K562 (cell line): ENCODE measurements at regions not wholly inside any gene's neighbourhood (a gene's known extent, or its start where the extent isn't known, plus 50 kb on each side); places are given as distances from the start of the nearest gene placed in this dataset.

ENCODE experiments used
- ATF7 ChIP-seq: fragments of 450-650 bp; IDR thresholded peaks from 2 replicates; pipeline ENCODE4 v1.7.1; 2014; ENCODE audit warnings: mild to moderate bottlenecking, moderate library complexity
- CEBPB ChIP-seq: fragments of 450-650 bp; IDR thresholded peaks from 2 replicates; pipeline ENCODE4 v1.6.1; 2016; ENCODE audit warnings: missing genetic modification characterization, missing compliant biosample characterization
- NFYB ChIP-seq: IDR thresholded peaks from 2 replicates; pipeline ENCODE4 v1.6.1; 2011; ENCODE audit warnings: mild to moderate bottlenecking, moderate library complexity; ENCODE audit not compliant: insufficient read length; ENCODE audit errors: extremely low read depth
- POLR2AphosphoS5 ChIP-seq: IDR thresholded peaks from 2 replicates; pipeline ENCODE4 v1.6.1; 2011; ENCODE audit warnings: mild to moderate bottlenecking, low read depth, low read length, moderate library complexity; ENCODE audit not compliant: control insufficient read depth, insufficient read depth
- SRSF1 ChIP-seq: fragments of 200-400 bp; formaldehyde crosslinking; IDR thresholded peaks from 2 replicates; pipeline ENCODE4 v1.6.1; 2017; ENCODE audit warnings: mild to moderate bottlenecking, low read depth, low read length, moderate library complexity
- ZFP36 ChIP-seq: fragments of 150-350 bp; IDR thresholded peaks from 2 replicates; pipeline ENCODE4 v1.6.1; 2018; ENCODE audit warnings: low read length, low read depth; ENCODE audit not compliant: partially characterized antibody
- ZNF764 ChIP-seq: fragments of 250-450 bp; sonication (Bioruptor Pico); IDR thresholded peaks from 2 replicates; pipeline ENCODE4 v1.4.0; 2020; ENCODE audit warnings: low read depth, mild to moderate bottlenecking, moderate library complexity
- TF ChIP-seq, protein P1 (sequence below), 2 experiments: fragments of 450-650 bp in 1 of 2; sonication (generic) in 1 of 2; formaldehyde crosslinking in 1 of 2; IDR thresholded peaks in 1 of 2; conservative IDR thresholded peaks in 1 of 2; 2 replicates each; pipeline versions ENCODE4 v1.6.1 to v1.8.1; 2016 to 2023; ENCODE audit warnings: mild to moderate bottlenecking in 2 of 2, moderate library complexity in 2 of 2, inconsistent platforms in 1 of 2, missing genetic modification reagents in 1 of 2
- TF ChIP-seq, protein P2 (sequence below), 3 experiments: IDR thresholded peaks in 2 of 3; conservative IDR thresholded peaks in 1 of 3; 2 replicates each; pipeline ENCODE4 v1.5.1; 2011 to 2012; ENCODE audit warnings: low read length in 3 of 3, mild to moderate bottlenecking in 3 of 3, control low read depth in 2 of 3, improper control_type of control experiment in 1 of 3, inconsistent platforms in 1 of 3, low read depth in 1 of 3, mixed read lengths in 1 of 3, moderate library complexity in 1 of 3; ENCODE audit not compliant: insufficient read depth in 2 of 3

- TF ChIP-seq POLR2AphosphoS5 (no peak), CEBPB (no peak), NFYB (no peak), ZNF764 (no peak), ZFP36 (no peak), ATF7 (no peak), SRSF1 (no peak)
- TF ChIP-seq, protein P1, sequence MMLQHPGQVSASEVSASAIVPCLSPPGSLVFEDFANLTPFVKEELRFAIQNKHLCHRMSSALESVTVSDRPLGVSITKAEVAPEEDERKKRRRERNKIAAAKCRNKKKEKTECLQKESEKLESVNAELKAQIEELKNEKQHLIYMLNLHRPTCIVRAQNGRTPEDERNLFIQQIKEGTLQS (IDR thresholded peaks at IDR 0.05) = no peak
- TF ChIP-seq, protein P1 (CRISPR knock-in tag; conservative IDR thresholded peaks at IDR 0.05) = no peak
- TF ChIP-seq, protein P2, sequence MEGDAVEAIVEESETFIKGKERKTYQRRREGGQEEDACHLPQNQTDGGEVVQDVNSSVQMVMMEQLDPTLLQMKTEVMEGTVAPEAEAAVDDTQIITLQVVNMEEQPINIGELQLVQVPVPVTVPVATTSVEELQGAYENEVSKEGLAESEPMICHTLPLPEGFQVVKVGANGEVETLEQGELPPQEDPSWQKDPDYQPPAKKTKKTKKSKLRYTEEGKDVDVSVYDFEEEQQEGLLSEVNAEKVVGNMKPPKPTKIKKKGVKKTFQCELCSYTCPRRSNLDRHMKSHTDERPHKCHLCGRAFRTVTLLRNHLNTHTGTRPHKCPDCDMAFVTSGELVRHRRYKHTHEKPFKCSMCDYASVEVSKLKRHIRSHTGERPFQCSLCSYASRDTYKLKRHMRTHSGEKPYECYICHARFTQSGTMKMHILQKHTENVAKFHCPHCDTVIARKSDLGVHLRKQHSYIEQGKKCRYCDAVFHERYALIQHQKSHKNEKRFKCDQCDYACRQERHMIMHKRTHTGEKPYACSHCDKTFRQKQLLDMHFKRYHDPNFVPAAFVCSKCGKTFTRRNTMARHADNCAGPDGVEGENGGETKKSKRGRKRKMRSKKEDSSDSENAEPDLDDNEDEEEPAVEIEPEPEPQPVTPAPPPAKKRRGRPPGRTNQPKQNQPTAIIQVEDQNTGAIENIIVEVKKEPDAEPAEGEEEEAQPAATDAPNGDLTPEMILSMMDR (IDR thresholded peaks at IDR 0.05 in 2 of 3, conservative IDR thresholded peaks at IDR 0.05 in 1 of 3; ENCODE audit: insufficient read depth in 2 of 3, low read depth in 1 of 3, low read length in 3 of 3) = no peak
Measured at GRCh38 chr16:52165961-52166360, 381.0 kb downstream of the TOX3 start.
